ENCODE measurements at regions not wholly inside any gene's neighbourhood (a gene's known extent, or its start where the extent isn't known, plus 50 kb on each side); places are given as distances from the start of the nearest gene placed in this dataset.

- no peak for DNase-seq (ENCODE audit: low read depth)
- no peak overlapping the region for H3K4me3 ChIP-seq (ENCODE audit: low read length)
- TF ChIP-seq CTCF (IDR thresholded peaks at IDR 0.05; ENCODE audit: insufficient read depth, low read depth, low read length, missing control alignments) = no peak
These were observed 52.7 kb upstream of the NCK2 start for GRCh38 chr2:105691947-105692390.

- TF ChIP-seq CTCF (IDR thresholded peaks at IDR 0.05; ENCODE audit: insufficient read depth, low read depth, low read length, missing control alignments) = no peak
- no peak for DNase-seq (ENCODE audit: low read depth)
- H3K4me3 ChIP-seq (ENCODE audit: low read length) = no peak overlapping the region
These were observed 54.1 kb upstream of the NCK2 start for GRCh38 chr2:105690566-105690965.

- TF ChIP-seq CTCF (IDR thresholded peaks at IDR 0.05; ENCODE audit: insufficient read depth, low read depth, low read length, missing control alignments) = no peak
These were observed 55.2 kb upstream of the NCK2 start for GRCh38 chr2:105689484-105689883.

GRCh38 chr2:105688946-105689345 lies 55.8 kb upstream of the NCK2 start:
- no peak for TF ChIP-seq CTCF (IDR thresholded peaks at IDR 0.05; ENCODE audit: insufficient read depth, low read depth, low read length, missing control alignments)
- DNase-seq (ENCODE audit: low read depth) = no peak

More at GRCh38 chr2:105689484-105689883, 55.2 kb upstream of the NCK2 start:
- no peak overlapping the region for H3K4me3 ChIP-seq (ENCODE audit: low read length)
- DNase-seq (ENCODE audit: low read depth) = no peak

GRCh38 chr2:105686588-105686987 lies 58.1 kb upstream of the NCK2 start:
- no peak for TF ChIP-seq CTCF (IDR thresholded peaks at IDR 0.05; ENCODE audit: insufficient read depth, low read depth, low read length, missing control alignments)
- no peak overlapping the region for H3K4me3 ChIP-seq (ENCODE audit: low read length)
- DNase-seq (ENCODE audit: low read depth) = no peak

More at GRCh38 chr2:105688946-105689345, 55.8 kb upstream of the NCK2 start:
- no peak overlapping the region for H3K4me3 ChIP-seq (ENCODE audit: low read length)

GRCh38 chr2:105683011-105683492 lies 61.7 kb upstream of the NCK2 start:
- TF ChIP-seq CTCF (IDR thresholded peaks at IDR 0.05; ENCODE audit: insufficient read depth, low read depth, low read length, missing control alignments) = no peak
- no peak for DNase-seq (ENCODE audit: low read depth)
- no peak overlapping the region for H3K4me3 ChIP-seq (ENCODE audit: low read length)

- TF ChIP-seq CTCF (IDR thresholded peaks at IDR 0.05; ENCODE audit: insufficient read depth, low read depth, low read length, missing control alignments) = no peak
- H3K4me3 ChIP-seq (ENCODE audit: low read length) = no peak overlapping the region
- no peak for DNase-seq (ENCODE audit: low read depth)
These were observed 62.3 kb upstream of the NCK2 start for GRCh38 chr2:105682401-105682800.

Data from epithelial cell of esophagus (primary cell).